ENCODE measurements at regions not wholly inside any gene's neighbourhood (a gene's known extent, or its start where the extent isn't known, plus 50 kb on each side); places are given as distances from the start of the nearest gene placed in this dataset.

- Histone ChIP-seq H3K9me3 (ENCODE audit: control insufficient read depth, low read length) (no peaks in the 10 kb centered on the region), H3K14ac (ENCODE audit: low read length in 2 of 2) (no peak overlapping the region), H3K4me1 (ENCODE audit: control insufficient read depth, insufficient read depth, low read depth, low read length) (no peaks in the 10 kb centered on the region), H4K8ac (ENCODE audit: low read length) (no peak overlapping the region), H3K36me3 (ENCODE audit: control insufficient read depth in 1 of 2, insufficient read depth in 2 of 2, low read depth in 1 of 2, low read length in 2 of 2) (no peaks in the 10 kb centered on the region), H3K9ac (ENCODE audit: low read length) (no peak overlapping the region), H2BK15ac (ENCODE audit: low read depth, poor library complexity, severe bottlenecking) (no peak overlapping the region), H3K4me2 (ENCODE audit: low read length, poor library complexity, severe bottlenecking) (no peak overlapping the region), H2BK12ac (ENCODE audit: low read length in 2 of 2) (no peak overlapping the region), H2AFZ (ENCODE audit: low read depth, low read length) (no peak overlapping the region), H2BK120ac (ENCODE audit: low read depth, low read length) (no peak overlapping the region), H3K27ac (ENCODE audit: low read length, poor library complexity, severe bottlenecking) (no peak overlapping the region), H3K4ac (ENCODE audit: low read depth in 1 of 2, low read length in 2 of 2) (no peak overlapping the region), H2AK5ac (ENCODE audit: low read length, severe bottlenecking) (no peak overlapping the region), H3K23ac (ENCODE audit: low read length in 2 of 2) (no peak overlapping the region), H2BK5ac (ENCODE audit: low read depth, low read length, poor library complexity, severe bottlenecking) (no peak overlapping the region), H3K79me1 (replicated peaks; ENCODE audit: low read length, poor library complexity, severe bottlenecking) (no peaks in the 10 kb centered on the region), H4K91ac (ENCODE audit: low read length) (no peak overlapping the region), H3K4me3 (ENCODE audit: insufficient read depth in 1 of 2, low read depth in 1 of 2, low read length in 2 of 2) (no peak overlapping the region), H3K27me3 (ENCODE audit: control insufficient read depth in 1 of 2, insufficient read depth in 1 of 2, low read length in 2 of 2) (no peaks in the 10 kb centered on the region), H3K18ac (ENCODE audit: low read depth in 1 of 2, low read length in 2 of 2) (no peak overlapping the region)
- WGBS, result no CpG with 5 or more reads among the region's 1 CpG
- DNase-seq, result no peak
Observed at GRCh38 chr4:180811556-180811955, 1431.6 kb upstream of the TENM3 start.

GRCh38 chr4:180812783-180813182, 1430.4 kb upstream of the TENM3 start:
- Histone ChIP-seq H3K14ac (ENCODE audit: low read length in 2 of 2) (no peak overlapping the region), H3K9me3 (ENCODE audit: control insufficient read depth, low read length) (no peaks in the 10 kb centered on the region), H3K36me3 (ENCODE audit: control insufficient read depth in 1 of 2, insufficient read depth in 2 of 2, low read depth in 1 of 2, low read length in 2 of 2) (no peaks in the 10 kb centered on the region), H2BK120ac (ENCODE audit: low read depth, low read length) (no peak overlapping the region), H3K4me3 (ENCODE audit: insufficient read depth in 1 of 2, low read depth in 1 of 2, low read length in 2 of 2) (no peak overlapping the region), H3K27ac (ENCODE audit: low read length, poor library complexity, severe bottlenecking) (no peak overlapping the region), H4K8ac (ENCODE audit: low read length) (no peak overlapping the region), H3K9ac (ENCODE audit: low read length) (no peak overlapping the region), H2AK5ac (ENCODE audit: low read length, severe bottlenecking) (no peak overlapping the region), H2BK12ac (ENCODE audit: low read length in 2 of 2) (no peak overlapping the region), H3K23ac (ENCODE audit: low read length in 2 of 2) (no peak overlapping the region), H2AFZ (ENCODE audit: low read depth, low read length) (no peak overlapping the region), H2BK15ac (ENCODE audit: low read depth, poor library complexity, severe bottlenecking) (no peak overlapping the region), H3K4me2 (ENCODE audit: low read length, poor library complexity, severe bottlenecking) (no peak overlapping the region), H3K27me3 (ENCODE audit: control insufficient read depth in 1 of 2, insufficient read depth in 1 of 2, low read length in 2 of 2) (no peaks in the 10 kb centered on the region), H3K4me1 (ENCODE audit: control insufficient read depth, insufficient read depth, low read depth, low read length) (no peaks in the 10 kb centered on the region), H3K79me1 (replicated peaks; ENCODE audit: low read length, poor library complexity, severe bottlenecking) (no peaks in the 10 kb centered on the region), H2BK5ac (ENCODE audit: low read depth, low read length, poor library complexity, severe bottlenecking) (no peak overlapping the region), H3K18ac (ENCODE audit: low read depth in 1 of 2, low read length in 2 of 2) (no peak overlapping the region), H4K91ac (ENCODE audit: low read length) (no peak overlapping the region), H3K4ac (ENCODE audit: low read depth in 1 of 2, low read length in 2 of 2) (no peak overlapping the region)
- WGBS, result 100% methylated on average over 1 of the region's 2 CpGs
- no peak for DNase-seq

- Histone ChIP-seq H3K27ac (ENCODE audit: low read length, poor library complexity, severe bottlenecking) (no peak overlapping the region), H3K27me3 (ENCODE audit: control insufficient read depth in 1 of 2, insufficient read depth in 1 of 2, low read length in 2 of 2) (no peaks in the 10 kb centered on the region), H2BK5ac (ENCODE audit: low read depth, low read length, poor library complexity, severe bottlenecking) (no peak overlapping the region), H2AFZ (ENCODE audit: low read depth, low read length) (no peak overlapping the region), H3K23ac (ENCODE audit: low read length in 2 of 2) (no peak overlapping the region), H2AK5ac (ENCODE audit: low read length, severe bottlenecking) (no peak overlapping the region), H4K91ac (ENCODE audit: low read length) (no peak overlapping the region), H2BK12ac (ENCODE audit: low read length in 2 of 2) (no peak overlapping the region), H3K18ac (ENCODE audit: low read depth in 1 of 2, low read length in 2 of 2) (no peak overlapping the region), H3K9ac (ENCODE audit: low read length) (no peak overlapping the region), H3K4me2 (ENCODE audit: low read length, poor library complexity, severe bottlenecking) (no peak overlapping the region), H3K14ac (ENCODE audit: low read length in 2 of 2) (no peak overlapping the region), H3K79me1 (replicated peaks; ENCODE audit: low read length, poor library complexity, severe bottlenecking) (no peaks in the 10 kb centered on the region), H2BK15ac (ENCODE audit: low read depth, poor library complexity, severe bottlenecking) (no peak overlapping the region), H3K36me3 (ENCODE audit: control insufficient read depth in 1 of 2, insufficient read depth in 2 of 2, low read depth in 1 of 2, low read length in 2 of 2) (no peaks in the 10 kb centered on the region), H3K4me1 (ENCODE audit: control insufficient read depth, insufficient read depth, low read depth, low read length) (no peaks in the 10 kb centered on the region), H3K4ac (ENCODE audit: low read depth in 1 of 2, low read length in 2 of 2) (no peak overlapping the region), H3K9me3 (ENCODE audit: control insufficient read depth, low read length) (no peaks in the 10 kb centered on the region), H4K8ac (ENCODE audit: low read length) (no peak overlapping the region), H3K4me3 (ENCODE audit: insufficient read depth in 1 of 2, low read depth in 1 of 2, low read length in 2 of 2) (no peak overlapping the region), H2BK120ac (ENCODE audit: low read depth, low read length) (no peak overlapping the region)
- no peak for DNase-seq
- 50% methylated on average over 1 of the region's 3 CpGs for WGBS
Observed at GRCh38 chr4:180814875-180815417, 1428.3 kb upstream of the TENM3 start.

DNA sequence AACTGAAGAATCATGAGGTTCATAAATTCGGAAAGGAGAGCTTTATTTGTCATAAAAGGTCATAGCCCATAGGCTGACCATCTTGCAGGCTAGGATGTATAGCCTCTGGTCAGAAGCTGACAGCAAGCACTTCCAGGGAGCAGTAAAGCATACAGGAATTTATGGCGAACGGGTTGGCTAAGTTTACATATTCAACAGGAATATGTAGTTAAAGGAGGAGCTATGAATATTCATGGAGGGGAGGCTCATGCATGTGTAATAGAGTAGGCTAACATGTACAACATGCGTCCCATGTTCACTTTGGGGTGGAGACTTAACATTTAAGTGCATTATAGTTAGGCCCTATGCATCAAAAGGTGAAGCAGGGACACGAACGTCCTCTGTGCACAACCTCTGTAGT, 1425.7 kb upstream of the TENM3 start:
- Histone ChIP-seq H3K4me2 (ENCODE audit: low read length, poor library complexity, severe bottlenecking) (no peak overlapping the region), H4K8ac (ENCODE audit: low read length) (no peak overlapping the region), H2BK5ac (ENCODE audit: low read depth, low read length, poor library complexity, severe bottlenecking) (no peak overlapping the region), H2AK5ac (ENCODE audit: low read length, severe bottlenecking) (no peak overlapping the region), H3K4me3 (ENCODE audit: insufficient read depth in 1 of 2, low read depth in 1 of 2, low read length in 2 of 2) (no peak overlapping the region), H2BK12ac (ENCODE audit: low read length in 2 of 2) (no peak overlapping the region), H3K36me3 (ENCODE audit: control insufficient read depth in 1 of 2, insufficient read depth in 2 of 2, low read depth in 1 of 2, low read length in 2 of 2) (no peaks in the 10 kb centered on the region), H2BK120ac (ENCODE audit: low read depth, low read length) (no peak overlapping the region), H3K27me3 (ENCODE audit: control insufficient read depth in 1 of 2, insufficient read depth in 1 of 2, low read length in 2 of 2) (no peaks in the 10 kb centered on the region), H3K23ac (ENCODE audit: low read length in 2 of 2) (no peak overlapping the region), H3K27ac (ENCODE audit: low read length, poor library complexity, severe bottlenecking) (no peak overlapping the region), H4K91ac (ENCODE audit: low read length) (no peak overlapping the region), H3K4me1 (ENCODE audit: control insufficient read depth, insufficient read depth, low read depth, low read length) (no peaks in the 10 kb centered on the region), H3K9me3 (ENCODE audit: control insufficient read depth, low read length) (no peaks in the 10 kb centered on the region), H3K4ac (ENCODE audit: low read depth in 1 of 2, low read length in 2 of 2) (no peak overlapping the region), H2AFZ (ENCODE audit: low read depth, low read length) (no peak overlapping the region), H3K14ac (ENCODE audit: low read length in 2 of 2) (no peak overlapping the region), H2BK15ac (ENCODE audit: low read depth, poor library complexity, severe bottlenecking) (no peak overlapping the region), H3K9ac (ENCODE audit: low read length) (no peak overlapping the region), H3K79me1 (replicated peaks; ENCODE audit: low read length, poor library complexity, severe bottlenecking) (no peaks in the 10 kb centered on the region), H3K18ac (ENCODE audit: low read depth in 1 of 2, low read length in 2 of 2) (no peak overlapping the region)
- 81% methylated on average over 6 of the region's 6 CpGs for WGBS
- no peak for DNase-seq

Measured in mesenchymal stem cell (in vitro differentiated cells and primary cell).